Hepatic stellate cell (primary cell): ENCODE measurements at regions not wholly inside any gene's neighbourhood (a gene's known extent, or its start where the extent isn't known, plus 50 kb on each side); places are given as distances from the start of the nearest gene placed in this dataset.

Experiments used
- DNase-seq: peaks from one replicate; pipeline ENCODE4 v3.0.0; 2011; ENCODE audit warnings: low spot score

DNA sequence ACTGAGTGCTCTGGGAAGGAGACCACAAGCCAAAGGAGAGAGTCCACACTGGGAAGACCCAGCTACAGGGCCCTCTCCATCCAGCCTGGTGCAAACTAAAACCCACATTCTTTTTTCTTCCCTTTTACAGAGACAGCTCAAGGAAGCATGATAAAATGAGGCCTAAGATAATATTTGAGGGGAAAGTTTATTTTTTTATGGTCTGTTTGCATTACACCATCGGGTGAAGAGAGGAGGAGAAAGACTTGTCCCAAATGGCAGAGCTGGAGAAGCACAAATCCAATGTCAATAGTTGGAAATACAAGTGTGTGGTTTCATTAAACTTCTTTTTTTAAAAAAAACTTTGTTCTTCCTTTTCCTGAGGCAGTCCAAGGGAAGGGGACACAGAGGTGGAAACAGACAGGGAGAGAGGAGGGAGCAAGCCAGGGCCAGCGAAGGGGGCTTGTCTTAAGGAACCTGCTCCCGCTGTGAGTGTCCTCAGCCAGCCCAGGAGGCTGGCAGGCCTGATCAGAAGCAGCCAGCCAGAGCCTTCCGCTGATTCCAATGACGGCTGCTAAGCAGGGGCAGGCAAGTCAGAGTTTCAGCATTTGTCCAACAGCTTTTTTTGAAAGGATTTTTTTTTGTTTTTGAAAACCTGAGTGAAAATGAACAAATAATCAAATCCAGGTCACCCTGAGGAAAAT lies 203.8 kb upstream of the SIX2 start:
- DNase-seq = peak; percentile 37

DNA sequence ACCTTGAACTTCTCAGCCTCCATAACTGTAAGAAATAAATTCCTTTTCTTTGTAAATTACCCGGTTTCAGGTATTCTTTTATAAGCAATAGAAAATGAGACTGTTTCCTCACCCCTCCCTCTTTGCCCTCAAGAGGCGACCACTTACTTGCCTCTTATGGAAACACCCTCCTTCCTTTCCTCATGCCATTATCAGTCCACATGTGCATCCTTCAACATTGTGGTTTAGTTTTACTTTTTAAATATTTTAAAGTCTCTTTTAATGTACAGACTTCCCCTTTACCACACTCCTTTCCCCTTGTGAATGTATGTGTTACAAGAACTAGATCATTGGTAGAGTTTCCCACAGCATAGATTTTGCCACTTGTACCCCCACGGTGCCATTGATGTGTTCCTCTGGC lies 202.4 kb upstream of the SIX2 start:
- DNase-seq = no peak

DNA sequence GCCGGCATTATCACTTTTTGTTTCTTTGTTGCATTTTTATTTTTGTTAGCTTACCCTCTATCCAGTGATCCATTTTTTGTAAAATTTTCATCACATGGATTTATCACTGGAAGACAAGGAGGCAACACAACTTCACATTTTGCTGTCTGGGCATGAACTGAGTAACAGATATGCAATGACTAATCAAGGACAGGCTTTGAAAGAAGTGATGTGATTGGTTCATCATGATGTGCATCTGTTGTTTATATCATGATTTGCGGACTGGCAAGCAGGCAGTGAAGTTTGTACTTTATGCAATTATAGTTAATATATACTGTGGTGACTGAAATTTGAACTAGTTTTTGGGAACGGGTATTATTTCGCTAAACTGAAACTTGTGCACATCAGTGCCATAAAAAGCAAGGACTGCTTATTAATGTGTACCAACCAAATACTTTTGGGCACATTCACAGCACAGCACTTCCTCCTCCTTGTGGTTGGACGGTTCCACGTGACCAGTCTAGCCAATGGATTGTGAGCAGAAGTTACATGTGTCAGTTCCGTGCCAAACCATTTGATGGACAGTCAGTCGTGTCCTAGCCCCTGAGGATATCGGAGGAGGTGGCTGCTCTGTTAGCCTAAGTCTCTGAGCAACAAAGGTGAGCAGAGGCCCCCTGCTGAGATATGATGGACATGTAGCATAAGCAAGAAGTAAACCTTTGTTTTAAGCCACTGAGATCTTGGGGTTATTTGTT lies 201.4 kb upstream of the SIX2 start:
- DNase-seq = no peak

DNA sequence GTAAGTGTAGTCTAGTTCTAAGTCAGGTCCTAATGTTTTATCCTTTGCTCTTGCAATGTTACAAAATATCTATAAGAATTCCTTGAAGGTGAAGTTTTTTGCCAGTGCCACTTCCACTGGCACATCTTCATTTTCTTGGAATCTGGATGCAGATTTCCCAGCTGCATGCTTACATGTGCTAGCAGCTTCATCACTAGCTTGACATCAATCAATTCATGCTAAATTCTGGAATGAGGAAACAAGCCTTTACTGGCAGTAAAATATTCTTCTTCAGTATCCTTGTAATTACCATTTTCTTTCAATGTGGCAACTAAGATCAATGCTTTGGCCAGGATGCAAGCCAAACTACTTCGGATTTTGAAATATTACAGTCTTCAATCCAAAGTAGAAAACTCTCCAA lies 200.6 kb upstream of the SIX2 start:
- DNase-seq = no peak

DNA sequence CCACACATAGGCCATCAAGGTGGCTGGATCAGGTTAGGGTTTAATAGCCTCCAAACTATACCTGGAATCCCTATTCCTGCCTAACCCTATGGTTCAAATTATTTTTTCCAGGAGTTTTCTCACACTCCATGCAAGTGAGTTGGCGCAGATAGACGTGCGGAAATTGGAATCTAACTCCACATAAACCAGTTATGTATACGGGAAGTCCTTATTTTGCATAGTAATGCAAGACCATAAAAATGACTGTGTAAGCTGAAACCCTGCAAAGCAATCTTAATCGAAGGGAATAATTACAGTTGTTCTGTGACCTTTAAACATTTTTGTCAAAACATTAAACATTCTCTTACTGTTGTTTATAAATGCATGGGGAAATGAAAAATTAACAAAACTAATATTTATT lies 200.1 kb upstream of the SIX2 start:
- DNase-seq = no peak

DNA sequence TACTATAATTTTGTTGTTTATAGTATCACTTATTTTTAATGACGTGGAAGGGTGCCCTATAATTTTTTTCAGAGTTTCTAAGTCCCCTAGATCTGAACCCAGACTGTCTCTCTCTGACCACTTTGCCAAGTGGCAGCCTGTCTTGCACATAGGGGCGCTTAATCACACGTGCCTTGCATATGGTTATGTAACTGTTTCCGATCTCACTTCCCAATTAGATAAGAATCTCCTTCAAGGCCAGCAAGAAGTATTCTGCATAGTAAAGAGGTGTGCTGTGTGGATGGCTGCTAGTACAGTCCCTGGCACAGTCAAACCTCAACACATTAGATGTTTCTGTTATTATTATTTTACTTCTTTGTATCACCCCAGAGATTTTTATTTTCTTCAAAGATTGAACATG lies 197.8 kb upstream of the SIX2 start:
- no peak for DNase-seq

DNA sequence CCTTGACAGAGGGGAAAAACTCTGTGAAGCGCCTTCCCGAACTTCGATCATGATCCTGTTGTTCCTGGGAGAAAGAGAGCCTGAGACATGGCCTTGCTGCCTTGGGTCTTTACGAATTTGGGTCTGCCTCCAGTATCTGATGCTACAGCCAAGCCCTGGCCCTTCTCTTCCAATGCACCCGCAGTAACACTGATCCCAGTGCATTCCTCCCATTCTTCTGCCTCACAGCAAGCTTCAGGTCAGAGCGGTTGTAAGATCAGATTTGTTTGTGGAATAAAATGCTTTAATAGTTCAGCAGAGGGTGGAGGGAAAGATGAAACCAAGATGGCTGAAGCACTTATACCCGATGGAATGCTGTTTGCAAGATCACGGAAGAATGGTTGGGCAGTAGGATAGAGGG lies 196.7 kb upstream of the SIX2 start:
- DNase-seq = no peak

DNA sequence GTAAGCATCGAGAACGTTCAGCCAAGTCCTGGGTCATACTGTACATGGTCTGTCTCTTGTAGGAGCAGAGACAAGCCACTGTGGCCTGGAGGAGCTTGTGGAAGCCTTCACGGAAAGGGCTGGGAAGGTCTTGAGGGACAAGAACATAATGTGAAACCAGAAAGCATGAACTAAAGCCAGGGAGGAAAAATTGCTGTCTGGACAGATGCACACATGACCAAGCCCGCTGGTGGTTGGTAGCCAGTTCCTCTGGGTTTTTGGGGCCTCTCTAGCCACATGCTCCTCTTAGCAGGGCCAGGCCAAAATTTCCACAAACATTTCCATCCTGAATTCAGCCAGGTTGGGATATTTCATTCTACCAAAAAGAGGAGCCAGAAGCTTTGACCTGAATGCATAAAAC lies 196.2 kb upstream of the SIX2 start:
- DNase-seq = no peak

DNA sequence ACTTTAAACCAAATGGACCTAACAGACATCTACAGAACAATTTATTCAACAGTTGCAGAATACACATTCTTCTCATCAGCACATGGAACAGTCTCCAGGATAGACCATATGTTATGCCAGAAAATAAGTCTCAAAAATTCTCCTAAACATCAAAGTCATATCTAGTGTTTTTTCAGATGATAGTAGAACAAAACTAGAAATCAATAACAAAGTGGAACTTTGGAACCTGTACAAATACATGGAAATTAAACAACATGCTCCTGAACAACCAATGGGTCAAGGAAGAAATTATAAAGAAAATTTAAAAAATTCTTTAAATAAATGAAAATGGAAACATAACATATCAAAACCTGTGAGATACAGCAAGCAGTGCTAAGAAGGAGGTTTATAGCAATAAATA lies 194.1 kb upstream of the SIX2 start:
- DNase-seq = no peak

DNA sequence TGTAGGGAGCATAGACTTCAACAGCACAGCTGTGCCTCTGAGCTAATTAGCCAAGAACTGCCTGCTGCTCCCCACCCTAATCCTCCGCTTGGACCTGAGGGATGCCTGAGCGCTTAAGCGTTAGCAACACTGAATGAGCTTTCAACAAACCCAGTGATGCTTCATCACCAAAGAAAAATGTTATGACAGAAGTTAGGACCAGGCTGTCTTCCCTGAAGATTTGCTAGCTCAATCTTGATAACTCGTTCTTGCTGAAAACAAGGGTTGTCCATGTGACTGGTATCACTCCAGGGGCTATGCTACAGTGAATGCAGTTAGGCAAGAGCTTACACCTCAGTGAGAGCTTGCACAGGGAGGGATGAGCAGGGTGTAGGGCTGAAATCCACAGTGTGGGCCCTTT lies 190.7 kb upstream of the SIX2 start:
- no peak for DNase-seq

DNA sequence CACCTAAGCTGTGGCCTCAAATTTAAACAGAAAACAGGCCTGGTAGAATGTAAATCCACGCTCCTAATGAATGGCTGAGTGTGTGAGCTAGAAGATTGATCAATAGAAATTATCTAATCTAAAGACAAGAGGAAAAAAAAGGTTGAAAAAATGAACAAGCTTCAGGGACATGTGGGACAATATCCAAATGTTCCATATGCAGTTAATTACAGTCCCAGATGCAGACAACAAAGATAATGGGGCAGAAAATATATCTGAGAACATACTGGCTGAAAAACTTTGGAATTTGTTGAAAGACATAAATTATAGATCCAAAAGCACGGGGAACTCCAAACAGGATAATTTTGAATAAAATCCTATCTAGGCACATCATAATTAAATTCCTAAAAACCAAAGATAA lies 186.7 kb upstream of the SIX2 start:
- no peak for DNase-seq

DNA sequence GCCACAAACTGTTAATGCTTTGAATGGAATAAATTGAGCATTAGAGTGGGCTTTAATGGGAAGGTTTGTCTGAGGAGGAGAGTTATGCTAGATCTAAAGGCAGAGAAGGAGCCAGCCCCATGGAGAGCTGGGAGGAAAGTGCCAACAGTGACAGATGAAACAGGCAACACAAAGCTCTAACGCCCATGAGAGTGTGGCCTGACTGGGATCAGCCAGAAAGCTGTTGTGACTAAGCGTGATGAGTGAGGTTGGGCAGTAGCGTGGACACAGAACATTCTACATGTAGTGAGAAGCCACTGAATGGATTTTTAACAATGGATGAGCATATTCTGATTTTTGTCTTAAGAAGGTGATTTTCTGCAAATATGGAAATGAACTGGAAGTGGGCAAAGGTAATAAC lies 185.3 kb upstream of the SIX2 start:
- DNase-seq = no peak

DNA sequence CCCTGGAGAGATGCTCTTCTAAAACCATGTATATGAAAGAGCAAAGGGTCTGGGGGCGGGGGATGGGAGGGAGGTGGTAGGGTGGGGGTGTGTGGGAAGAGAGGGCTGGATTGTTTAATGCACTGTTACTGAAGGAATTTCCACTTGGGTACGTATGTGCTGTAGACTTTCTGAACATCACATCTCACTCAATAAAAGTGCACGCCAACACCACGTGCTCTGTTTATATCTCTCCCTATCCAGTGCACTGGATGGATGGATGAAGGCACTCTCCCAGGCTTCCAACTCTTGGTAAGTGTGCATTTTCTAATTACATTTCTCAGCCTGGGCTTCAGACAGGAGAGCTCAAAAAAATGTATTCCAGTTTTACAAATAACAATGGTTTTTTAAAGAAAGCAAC lies 184.3 kb upstream of the SIX2 start:
- DNase-seq = no peak

DNA sequence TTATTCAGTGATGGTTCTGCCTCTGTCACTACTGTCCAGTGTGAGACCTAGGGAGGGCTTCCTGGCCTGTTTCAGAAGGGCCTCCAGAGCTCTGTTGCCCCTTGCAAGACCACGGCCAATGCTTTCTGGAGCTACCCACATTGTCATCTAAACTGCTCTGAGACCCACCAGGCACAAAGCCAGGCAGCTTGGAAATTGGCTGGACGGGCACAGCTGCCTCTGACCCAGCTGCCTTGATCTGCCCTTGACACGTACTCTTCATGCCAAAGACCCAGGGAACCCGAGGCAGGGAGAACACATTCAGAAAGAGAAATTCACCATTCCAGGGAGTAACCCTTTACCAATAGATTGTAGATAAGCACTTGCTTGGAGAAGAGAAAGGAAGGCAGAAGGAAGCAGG lies 183.7 kb upstream of the SIX2 start:
- DNase-seq = no peak

DNA sequence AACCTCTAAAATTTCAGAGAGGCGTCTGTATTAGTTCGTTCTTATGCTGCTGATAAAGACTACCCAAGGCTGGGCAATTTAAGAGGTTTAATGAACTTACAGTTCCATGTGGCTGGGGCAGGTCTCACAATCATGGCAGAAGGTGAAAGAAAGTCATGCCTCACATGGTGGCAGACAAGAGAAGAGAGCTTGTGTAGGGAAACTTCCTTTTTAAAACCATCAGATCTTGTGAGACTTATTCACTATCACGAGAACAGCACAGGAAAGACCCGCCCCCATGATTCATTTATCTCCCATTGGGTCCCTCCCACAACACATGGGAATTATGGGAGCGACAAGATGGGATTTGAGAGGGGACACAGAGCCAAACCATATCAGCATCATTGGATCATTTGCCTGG lies 183.2 kb upstream of the SIX2 start:
- no peak for DNase-seq

DNA sequence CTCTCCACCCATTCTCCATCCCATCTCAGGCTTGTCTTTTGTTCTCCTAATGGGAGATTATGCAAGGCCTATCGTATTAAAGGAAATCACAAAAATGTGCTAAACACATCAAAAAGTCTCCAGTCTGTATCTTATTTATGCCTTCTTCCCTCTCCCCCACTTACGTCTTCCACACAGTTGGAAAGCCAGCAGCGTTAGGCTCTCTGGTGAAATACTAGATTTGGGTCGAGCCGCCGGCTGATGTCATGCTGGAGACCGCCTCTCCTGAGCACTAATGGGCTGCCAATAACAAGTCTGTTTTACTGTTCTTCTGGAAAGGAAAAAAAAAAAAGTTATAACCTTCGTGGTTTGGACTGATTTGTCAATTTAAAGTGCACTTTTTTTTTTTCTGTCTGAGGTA lies 182.7 kb upstream of the SIX2 start:
- no peak for DNase-seq

DNA sequence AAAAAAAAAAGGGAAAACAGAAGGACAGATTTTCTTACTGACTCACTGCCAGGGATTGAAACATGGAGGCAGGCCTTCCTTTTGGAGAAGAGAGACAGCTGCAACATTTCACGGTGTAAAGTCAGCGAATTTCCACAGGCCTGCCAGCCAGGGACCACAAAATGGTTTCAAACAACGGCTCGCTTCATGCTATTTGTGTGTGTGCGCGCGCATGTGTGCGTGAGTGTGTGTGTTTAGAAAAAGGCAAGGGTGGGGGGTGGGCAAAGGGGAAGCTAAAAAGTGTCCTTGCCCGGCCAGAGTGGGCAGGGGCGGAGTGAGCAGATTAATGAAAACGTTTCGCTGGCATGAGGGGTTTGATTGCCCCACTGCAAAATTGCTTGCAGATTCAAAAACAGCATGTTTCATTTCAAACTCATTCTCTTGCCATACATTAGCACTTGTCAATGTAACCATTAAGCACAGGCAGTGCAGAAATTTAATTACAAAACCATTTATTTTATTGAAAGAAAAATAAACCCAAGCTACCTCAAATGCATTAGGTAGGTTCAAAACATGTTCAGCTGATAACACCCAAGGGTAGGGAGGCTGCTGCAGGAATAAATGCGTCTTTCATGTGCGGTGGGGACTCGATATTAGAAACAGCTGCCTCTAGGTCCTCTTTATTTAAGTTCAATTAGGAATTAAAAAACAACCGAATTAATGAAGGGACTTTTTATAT lies 182.1 kb upstream of the SIX2 start:
- no peak for DNase-seq

DNA sequence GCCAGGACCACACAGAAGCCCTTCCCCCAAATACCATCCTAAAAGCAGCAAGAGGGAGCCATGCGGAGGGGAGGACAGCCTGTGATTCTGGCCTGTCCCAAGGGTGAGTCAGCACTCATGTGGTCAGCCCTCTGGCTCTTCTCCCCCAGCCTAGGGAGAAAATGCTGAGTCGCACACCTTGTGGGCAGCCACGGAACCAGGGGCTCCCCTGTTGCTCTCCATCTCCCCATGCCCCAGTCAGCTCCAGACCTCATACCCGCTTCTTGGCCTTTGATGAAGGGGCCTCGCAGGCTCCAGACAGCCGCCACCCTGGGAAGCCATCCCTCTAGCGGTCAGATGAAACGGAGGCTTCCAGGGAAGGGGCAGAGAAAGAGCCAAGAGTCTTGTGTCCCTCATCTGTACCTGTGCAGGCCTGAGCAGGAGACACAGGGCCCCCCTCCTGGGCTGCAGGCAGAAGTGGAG lies 181.3 kb upstream of the SIX2 start:
- peak; percentile 58 for DNase-seq

DNA sequence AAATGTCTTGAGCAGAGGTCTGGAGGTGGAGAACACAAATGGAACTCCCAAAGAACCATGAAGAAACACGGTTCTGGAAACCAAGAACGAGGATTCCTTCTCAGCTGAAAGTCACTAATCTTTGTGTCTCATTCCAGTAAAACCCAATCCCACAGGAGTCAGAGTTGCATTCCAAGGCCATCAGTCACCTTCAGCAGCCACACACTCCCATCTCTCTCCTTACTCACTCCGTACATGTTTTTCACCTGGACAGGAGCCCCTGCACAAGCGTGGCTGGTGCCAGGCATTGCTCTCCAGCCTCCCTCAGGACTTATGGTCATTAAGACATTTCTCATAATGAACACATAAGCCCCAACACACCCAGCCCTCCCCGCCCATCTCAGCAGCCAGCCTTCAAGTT lies 175.4 kb upstream of the SIX2 start:
- peak; percentile 70 for DNase-seq

DNA sequence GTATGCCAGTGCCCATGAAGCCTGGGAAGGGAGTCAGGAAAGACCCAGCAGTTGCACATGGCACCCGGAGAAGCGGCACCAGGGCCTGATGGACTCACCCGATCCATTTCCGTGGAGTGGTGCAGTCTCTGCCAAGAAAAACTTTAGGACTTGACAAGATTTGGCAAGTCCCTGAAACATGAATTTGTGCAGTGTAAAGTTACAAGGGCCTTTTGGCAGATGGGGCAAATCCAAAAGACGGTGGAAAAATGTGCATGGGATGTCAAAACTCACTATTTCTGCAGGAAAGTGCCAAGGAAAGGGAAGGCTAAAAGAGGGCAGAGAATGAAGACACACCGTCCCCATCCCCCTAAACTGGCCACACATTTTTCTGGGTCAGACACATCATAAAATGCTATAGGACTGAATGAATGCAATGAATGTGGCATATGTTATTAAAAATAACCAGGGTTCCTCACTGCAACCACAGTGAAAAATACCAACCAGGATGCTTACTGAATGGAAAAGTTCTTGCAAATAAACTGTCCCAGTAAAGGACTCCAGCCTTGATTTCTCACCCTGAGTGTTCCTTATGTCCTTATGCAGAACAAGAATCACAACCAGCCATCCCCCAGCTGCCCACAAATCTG lies 173.5 kb upstream of the SIX2 start:
- DNase-seq = no peak

DNA sequence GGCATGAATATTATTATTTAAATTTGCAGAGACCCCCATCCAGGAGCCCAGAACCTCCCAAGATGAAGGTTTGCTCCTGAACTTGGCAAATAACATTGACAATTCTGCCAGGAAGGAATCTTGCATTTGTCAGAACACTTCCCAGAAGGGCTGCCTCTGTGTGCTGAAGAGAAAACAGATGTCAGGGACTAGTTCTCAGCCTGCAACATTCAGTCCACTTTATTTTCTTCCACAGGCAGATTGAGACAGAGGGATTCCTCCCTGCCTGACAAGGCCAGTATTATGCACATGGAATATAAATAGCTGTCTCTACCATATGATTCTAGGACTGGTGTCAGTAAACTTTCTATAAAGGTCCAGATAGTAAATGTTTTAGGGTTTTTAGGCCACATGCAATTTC lies 171.5 kb upstream of the SIX2 start:
- no peak for DNase-seq

DNA sequence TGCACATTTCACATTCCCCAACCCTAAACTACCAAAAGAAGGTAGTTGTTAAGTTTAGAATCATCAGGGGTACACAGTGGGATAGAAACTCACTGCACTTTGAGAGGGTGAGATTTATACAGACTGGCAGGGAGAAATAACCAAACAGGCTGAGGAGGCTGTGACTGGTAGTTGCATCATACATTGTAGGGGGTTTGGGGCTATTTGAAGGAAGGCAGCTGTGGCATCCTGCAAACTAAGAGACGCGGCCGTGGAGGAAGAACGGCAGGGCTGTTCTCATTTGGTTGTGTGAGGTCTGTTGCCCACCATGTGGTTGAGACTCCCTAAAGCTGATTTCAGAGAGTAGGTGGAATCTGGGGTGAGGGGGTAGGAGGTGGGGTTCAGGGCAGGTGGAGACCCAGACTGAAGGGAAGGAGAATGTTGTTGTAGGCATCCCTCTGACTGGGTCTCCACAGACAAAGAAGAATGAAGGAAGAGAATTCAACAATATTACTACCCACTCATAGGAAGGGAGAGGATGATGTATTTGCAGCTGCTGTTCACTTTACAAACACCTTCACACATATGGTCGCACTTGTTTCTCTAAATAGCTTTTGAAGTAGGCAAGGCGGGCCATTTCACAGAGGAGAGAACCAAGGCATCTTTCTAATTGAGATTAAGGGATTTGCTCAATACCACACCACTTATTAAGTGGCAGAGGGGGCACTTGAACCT lies 170.9 kb upstream of the SIX2 start:
- no peak for DNase-seq
